HG03439 (cell line): ENCODE measurements at regions not wholly inside any gene's neighbourhood (a gene's known extent, or its start where the extent isn't known, plus 50 kb on each side); places are given as distances from the start of the nearest gene placed in this dataset.

Experiments
- ATAC-seq: cut with Tn5 transposase; IDR thresholded peaks from one replicate; pipeline ENCODE4 v1.9.1; 2021; ENCODE audit warnings: mild to moderate bottlenecking, moderate library complexity; ENCODE audit not compliant: unreplicated experiment

DNA sequence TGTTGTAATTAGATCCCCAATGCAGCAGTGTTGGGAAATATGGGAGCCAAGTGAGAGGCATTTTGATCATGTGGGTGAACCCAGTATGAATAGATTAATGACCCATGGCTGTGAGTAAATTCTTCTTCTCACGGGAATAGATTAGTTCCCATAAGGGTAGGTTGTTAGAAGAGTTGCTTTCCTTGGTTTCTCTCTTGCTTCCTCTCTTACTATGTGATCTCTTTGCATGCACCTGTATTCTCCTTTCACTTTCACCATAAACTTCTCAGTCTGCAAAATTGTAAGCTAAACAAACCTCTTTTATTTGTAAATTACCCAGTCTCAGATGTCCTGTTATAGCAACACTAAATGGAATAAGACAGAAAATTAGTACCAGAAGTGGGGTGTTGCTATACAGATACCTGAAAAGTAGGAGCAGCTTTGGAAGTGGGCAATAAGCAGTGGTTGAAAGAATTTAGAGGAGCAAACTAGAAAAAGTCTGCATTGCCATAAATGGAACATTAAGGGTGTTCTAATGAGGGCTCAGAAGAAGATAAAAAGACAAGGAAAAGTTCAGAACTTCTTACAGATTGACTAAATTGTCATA, 1090.0 kb upstream of the ARRDC3 start:
- no peak for ATAC-seq

DNA sequence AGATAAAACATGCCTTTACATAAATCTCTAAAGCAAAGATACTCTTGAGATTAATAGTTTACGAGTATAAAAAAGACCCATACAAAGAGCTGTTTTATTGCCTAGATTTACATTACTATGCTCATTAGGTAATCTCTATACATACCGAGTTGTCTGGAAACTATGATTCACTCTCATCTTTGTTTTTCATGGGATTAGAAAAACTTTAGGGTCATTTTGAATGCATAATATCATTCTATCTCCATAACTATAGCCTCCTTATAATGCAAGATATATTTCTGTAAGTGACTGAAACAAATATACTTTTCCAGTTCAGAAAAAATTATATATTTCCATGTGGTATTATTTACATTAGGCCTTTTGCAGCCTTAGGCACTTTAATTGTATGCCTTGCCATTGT, 1088.7 kb upstream of the ARRDC3 start:
- ATAC-seq, result no peak

DNA sequence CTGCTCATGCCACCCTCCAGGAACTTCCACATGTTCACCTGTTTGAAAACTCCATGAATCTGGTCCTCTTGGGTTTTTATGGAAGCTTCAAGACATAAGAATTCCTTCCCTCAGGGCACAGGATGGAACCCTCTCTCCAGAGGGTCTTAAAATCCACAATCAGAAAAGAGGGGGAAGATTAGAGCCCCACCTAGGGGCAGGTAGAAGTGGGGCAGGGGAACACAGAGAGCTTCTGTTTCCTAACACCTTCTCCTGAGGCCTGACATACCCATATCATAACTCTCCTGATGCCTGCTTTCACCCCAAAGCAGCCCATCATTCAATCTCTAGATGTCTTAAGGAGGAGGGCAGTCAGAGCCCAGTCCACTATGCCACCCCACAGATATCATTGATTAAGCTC, 1087.7 kb upstream of the ARRDC3 start:
- ATAC-seq, result no peak

DNA sequence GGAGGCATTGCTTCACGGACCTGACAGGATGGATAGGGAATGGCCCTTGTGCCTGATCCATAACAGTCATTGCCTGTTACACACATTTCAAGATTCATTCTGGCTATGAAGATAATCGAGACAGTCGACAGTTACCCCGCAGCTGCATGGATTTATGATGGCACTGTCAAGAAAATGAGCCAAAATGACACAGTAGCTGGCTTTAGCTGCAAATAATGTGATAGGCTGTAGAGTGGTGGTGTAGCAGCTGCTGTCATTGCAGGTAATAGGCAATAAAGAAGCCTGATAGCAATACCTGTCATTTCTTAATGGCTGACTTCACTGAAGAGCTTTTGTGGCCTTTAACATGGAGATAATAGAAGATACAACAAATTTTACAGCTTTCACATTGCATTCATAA, 1085.2 kb upstream of the ARRDC3 start:
- no peak for ATAC-seq

DNA sequence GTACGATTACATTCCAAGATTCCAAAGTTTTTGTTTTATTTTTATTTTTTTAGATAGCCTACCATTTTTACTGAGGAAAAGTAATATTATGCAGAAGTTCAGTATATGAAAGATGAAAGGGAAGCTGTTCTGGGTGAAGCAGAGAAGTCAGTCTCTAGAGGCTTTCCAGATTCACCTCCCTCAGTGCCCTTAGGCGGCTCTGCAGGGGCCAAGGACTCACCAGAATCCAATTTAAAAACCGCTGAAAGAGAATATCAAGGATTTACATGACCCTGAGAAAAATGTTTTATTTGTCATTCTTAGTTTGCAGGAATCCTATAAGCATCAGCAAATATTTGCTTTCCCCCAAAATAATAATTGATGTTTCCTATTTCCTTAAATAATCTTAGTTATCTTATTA, 1084.6 kb upstream of the ARRDC3 start:
- no peak for ATAC-seq

DNA sequence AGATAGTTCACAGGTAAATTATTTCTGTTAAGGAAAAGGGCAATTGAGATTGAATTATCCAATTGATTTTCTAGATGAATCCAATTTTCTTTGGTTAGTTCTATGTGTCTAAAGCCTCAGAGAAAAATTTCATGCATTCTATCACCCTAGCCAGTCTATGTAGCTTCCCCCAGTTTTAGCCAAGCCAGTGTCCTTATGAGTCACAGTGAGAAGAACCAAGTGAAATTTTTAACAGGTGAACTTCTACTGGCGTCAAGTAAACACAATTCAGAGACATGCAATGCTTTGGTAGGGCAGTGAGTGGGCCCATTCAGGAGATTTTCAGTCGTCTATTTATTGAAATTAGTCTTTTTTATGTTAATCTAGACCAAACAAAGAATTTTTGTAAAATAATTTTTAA, 1077.4 kb upstream of the ARRDC3 start:
- ATAC-seq, result no peak

DNA sequence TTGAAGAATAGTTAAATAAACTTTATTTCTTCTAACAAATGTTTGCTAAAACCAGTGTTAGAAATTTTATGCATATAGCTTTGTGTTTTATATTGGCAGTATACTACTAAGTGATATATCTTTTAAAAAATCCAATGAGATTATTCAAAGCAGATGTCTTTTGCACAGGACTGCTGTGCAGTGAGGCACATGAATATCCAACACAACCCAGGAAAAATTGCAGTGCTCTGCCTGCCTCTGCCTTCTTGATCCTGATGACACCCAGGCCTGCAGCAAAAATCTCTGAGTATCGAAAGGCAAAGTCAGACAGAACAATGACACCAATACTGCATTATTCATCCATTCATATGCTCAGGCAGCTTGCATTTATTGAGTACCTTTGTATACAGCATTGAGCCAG, 1076.5 kb upstream of the ARRDC3 start:
- no peak for ATAC-seq

DNA sequence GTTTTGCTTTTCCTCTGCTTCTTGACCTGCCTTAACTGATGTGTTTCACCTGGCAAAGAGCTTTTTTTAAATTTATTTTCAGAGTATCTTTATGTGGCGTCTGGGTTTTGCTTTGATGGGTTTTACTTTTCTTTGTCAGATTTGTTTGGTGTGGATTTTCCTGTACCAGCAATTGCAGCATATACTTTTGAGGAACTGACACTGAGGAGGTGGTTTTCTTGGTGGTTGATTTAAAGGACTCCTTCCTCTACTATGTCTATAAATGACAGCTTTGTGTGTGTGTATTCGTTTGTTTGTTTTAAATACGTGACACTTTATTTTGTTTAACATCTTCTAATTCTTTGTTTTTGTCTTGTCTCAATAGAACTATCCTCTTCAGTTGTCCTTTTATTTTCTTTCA, 1071.9 kb upstream of the ARRDC3 start:
- peak; percentile 92 for ATAC-seq

DNA sequence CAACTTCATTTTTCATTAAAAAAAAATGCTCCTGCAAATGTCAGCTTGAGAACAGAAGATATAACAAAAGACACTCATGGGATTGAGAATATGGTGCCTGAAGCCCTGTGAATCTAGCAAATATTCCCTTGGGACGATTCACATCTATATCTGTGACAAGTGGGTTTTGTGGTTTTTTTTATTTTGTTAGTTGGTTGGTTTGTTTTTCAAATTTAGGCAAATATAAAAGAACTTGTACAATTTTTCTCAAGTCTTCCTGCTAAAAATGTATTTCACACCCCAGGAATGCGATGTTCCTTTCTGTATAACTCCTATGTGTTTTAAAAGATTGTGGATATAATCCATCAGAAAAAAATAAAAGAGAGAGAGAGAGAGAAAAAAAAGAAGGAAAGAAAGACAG, 1061.8 kb upstream of the ARRDC3 start:
- no peak for ATAC-seq

DNA sequence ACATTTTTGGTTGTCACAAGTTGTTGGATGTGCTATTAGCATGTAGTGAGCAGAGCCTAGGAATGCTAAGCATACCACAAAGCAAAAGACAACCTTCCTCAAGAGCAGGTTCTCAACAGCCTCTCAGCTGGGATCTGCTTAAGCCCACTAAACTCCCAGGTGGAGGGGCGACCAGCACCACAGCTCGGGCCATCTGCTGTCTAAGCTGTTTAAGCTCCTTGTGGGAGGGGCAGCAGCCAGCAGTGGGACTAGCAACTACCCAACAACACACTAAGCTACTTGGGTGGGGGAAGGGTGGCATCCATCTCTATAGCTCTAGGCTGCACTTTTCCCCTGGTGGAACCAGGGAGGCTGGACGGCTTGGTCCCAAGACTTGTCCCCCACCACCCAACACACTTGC, 1052.7 kb upstream of the ARRDC3 start:
- ATAC-seq, result no peak

DNA sequence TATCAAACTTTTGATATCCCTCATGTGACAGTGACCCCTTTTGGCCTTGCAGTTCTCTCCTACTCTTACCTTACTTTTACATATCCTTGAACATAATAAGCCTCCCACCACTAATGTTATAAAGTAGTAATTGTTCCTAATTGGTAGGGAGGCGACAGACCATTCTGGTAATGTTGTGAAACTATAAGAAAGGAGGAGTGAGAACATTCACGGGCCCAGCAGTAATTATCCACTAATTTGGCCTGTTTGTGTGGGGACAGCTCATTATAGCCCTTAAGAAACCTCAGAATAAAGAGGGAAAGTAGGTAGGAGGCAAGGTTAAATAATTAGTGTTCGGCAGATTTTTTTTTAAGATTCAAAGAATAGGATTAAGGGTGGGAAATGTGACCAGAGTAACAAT, 1046.5 kb upstream of the ARRDC3 start:
- ATAC-seq, result no peak

DNA sequence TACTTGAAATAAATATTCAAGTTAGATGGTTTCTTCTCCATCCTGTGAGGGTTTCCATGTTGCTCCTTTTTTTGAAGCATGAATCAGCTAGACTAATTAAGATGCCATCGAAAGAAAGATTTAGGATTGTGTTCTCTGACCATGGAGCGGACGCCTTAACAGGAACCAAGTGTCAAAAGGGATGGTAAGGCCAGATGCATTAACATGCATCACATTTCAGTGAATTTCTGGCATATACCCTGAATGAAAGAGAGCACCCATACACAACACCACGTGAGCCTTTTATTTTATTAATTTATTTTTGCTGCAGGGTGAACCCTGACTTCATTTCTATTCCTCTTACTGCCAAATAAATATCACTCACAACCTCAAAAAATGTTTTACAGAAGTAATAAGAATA, 1045.3 kb upstream of the ARRDC3 start:
- ATAC-seq, result no peak

DNA sequence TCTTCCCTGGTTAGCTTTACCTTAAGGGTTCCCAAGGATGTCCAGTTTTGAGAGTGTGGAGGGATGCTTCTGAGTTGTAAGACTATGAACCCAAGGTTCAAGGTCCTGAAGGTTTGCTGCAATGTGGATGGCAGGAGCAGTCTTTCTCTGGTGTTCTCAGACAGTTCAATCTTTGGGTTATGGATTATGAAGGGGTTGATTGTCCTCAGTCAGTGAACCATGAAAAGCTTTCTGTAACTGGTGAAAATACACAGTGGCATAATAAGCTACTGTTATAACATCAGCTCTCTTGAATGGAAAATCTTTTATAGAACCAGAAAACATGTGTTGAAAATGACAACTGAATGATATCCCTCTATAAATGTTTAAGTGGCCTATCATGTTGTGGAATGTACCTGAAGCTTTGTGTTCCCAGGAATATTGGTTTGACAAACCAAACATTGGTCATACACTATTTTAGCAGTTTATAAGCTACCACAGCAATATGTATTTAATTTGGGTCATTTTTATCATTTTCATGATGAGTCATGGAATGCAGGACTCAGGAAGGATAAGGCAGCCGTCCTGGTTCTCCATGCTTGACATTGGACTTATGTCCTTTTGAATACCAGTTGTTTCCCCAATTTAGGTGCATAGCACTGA, 1041.8 kb upstream of the ARRDC3 start:
- ATAC-seq, result no peak

DNA sequence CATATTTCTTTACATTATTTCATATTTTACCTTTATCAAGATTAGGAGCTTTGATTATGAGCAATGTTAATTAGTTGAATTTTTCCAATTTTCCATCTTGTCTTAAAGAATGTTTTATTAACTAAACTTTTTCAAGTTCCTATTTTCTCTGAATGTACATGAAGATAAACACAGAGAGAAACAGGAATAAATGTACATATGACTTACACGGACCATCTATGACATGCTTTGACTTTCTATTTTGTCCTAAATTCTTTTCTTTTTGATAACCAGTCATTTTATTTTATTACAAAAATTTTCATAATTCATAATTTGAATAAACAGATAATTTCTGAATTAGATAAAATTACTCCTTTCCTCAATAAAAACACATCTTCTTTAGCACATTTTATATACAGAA, 1038.8 kb upstream of the ARRDC3 start:
- no peak for ATAC-seq

DNA sequence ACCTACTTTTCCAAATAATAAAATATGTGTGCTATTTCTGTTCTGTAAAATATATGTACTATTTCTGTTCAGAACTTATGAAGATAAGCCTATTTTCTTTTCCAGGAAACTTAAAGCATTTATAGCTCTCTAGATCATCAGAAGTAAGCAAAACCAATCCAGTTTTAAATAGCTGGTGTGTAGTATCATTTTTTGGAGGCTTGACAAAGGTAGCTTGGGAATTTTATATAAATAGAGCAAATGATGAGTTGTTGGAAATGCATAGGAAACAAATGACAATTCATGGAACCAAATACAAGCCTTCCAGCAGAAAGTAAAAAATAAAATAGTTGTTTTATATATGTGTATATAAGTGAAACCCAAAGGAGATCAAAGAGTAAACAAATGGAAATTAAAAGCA, 1038.1 kb upstream of the ARRDC3 start:
- no peak for ATAC-seq

DNA sequence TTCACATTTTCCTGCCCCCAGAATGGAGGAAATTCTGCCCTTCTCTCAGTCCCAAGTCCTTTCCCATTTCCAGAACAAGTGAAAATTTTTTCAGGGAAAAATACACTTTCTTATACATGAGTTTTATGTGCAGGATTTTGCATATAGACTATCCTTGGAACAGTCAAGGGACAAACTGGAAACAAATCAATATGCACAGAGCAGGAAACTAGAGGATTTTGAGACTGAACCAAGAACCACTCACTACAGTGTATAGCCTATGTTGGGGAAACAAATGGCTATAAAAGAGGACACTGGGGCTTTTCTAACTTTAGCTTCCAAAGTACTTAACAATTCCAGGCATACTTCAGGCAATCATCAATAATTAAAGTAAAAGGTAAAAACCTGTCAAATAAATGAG, 1036.1 kb upstream of the ARRDC3 start:
- no peak for ATAC-seq

DNA sequence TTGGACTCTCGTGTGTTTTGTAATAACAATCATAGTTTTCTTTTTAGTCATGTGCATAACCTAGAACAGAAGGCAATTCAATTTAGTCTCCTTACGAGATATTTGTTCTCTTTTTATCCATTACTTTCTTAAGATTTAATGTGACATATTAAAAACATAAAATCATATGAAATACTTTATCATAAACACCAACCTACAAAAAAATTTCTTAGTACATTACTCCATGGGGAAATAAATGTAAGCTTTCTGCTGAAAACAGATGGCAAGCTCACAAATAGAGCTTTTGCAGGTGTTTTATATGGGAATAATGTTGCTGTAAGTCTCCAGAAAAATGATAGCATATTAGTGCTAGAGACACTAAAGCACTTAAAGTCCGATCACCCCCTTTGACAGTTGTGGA, 1035.2 kb upstream of the ARRDC3 start:
- no peak for ATAC-seq

DNA sequence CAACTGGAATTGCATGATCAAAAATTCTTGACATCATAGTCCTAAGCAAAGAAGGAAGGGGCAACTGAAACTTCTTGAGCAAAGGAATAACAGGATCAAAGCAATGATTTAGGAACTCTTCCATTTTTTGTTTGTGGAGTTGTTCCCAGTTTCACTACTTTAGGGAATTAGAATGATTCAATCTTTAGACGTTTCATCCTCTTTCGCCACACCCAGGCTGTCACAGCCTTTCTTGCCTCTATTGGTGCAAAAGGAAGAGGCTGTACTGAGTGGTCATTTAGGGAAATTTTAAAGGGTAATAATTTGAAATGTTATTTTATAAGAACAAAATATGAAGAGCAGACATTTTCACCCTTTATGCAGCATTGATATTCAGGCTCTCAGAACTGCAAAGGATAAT, 1026.0 kb upstream of the ARRDC3 start:
- no peak for ATAC-seq

DNA sequence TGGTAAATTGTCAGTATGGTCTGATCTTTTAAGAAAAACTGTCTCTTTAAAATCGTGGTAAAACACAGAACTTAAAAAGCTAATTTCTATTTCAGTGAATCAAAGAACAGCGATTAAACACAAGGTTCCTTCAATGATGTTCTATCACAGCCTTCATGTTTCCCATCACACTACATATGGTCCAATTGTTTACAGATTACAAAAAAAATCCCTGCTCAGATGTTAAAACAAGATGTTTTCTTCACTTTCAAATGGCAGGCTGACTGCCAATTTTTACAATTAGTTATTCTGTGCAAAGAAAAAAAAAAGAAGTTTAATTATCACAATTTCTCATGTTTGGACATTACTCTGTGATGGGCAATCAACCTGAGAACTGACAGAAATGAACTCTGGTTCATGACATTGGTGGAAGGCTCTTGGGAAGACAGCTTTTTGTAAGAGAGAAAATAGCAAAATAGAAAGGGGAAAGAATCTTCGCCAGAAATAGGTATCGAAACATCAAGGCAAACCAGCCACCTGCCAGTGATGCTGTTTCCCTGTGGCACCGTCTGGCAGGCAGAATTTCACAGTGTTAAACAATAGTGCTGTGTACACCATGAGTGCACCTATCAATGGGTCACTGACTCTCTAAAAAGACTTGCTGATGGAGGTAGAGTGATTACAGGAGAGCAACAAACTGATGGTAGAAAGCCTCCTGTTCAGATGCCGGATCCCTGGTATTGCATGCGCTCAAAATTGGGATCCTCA, 1020.0 kb upstream of the ARRDC3 start:
- ATAC-seq, result no peak

DNA sequence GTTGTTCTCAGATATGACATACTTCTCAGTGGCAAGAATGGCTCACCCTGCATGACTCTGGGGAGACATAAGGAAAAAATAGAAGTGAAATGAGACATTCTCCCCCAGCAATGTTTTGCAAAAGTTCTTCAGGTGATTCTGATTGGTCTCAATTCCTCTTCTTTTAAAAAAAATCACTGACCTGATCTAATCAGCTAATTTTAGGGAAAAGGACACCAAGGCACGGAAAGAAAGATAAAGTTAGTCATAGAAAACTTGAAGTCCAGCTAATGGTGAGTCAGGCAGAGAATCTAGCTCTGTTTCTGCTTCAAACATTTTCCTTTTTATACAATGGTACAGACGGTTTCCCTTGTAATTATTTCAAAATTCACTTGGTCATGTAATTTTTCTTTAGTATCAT, 1018.9 kb upstream of the ARRDC3 start:
- ATAC-seq, result no peak

DNA sequence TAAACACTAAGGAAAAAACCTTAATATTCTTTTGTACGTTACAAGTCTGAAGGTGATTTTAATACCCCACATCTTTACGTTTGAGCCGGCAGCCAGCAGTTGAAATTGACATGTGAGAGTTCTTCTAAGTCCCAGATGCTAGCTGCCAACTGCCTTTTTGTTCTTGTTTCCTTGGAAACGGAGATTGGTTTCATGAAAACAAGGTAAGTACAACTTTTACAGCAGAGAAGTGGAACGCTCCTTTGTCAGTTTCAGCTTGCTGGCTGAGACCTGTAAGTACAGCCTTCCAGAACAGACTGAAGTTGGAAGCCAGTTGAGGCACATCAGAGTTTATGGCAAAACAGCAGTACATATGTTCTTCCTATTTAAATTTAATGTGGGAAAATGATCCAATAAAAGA, 1018.4 kb upstream of the ARRDC3 start:
- ATAC-seq, result no peak

DNA sequence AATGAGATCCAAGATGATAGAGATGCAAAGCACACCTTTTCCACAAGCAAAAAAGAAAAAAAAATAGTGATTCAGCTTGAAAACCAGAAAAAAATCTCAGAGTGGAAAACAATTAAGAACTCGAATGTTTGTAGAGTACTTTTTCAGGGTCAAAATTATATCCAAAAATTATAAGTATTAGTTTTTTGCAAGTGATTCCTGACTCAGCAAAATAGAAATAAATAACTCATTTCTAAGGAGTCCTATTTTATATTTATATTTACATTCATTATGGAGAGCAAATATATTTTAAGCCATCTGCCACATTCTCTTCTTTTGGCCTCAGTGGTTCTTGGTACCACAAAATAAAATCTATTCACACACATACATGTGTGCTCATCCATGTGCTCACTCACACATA, 1011.8 kb upstream of the ARRDC3 start:
- no peak for ATAC-seq

DNA sequence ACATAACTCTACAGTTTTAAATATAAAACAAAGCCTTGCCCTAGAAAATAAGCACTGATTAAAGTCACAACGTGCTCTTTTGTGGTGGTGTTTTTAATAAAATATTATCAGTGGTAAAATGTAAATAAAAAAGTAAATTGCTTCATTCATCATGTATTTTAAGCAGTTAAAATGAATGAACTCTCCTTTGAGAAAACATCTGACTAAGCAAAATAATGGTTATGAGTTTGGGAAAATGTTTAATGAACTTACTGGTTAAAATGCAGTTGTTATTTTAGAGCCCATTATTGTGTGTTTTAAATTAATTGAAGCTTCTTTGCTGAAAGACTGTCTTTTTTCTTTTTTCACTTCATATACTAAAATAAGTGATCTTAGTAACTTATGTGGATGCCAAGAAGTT, 1007.5 kb upstream of the ARRDC3 start:
- no peak for ATAC-seq
